ENCODE measurements at regions not wholly inside any gene's neighbourhood (a gene's known extent, or its start where the extent isn't known, plus 50 kb on each side); places are given as distances from the start of the nearest gene placed in this dataset.

DNA sequence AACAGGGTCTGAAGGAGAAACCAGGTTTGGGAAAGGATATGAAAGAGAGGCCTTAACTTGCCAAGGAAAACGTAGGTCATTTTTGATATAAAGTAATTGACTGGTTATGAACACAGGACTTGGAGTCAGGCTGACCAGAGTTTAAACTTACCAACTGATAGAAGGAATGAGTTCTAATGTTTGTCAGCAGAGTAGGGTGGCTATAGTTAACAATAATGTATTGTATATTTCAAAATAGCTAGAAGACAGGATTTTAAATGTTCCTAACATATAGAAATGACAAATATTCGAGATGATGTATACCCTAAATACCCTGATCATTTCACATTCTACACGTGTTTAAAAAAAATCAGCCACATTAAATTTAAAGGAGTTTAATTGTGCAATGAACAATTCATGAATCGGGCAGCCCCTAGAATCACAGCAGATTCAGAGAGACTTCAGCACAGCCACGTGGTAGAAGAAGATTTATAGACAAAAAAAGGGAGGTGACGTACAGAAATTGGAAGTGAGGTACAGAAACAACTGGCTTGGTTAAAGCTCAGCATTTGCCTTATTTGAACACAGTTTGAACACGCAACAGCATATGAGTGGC, 52.5 kb upstream of the PLEKHG7 start:
- no peak for DNase-seq (ENCODE audit: low read depth)

DNA sequence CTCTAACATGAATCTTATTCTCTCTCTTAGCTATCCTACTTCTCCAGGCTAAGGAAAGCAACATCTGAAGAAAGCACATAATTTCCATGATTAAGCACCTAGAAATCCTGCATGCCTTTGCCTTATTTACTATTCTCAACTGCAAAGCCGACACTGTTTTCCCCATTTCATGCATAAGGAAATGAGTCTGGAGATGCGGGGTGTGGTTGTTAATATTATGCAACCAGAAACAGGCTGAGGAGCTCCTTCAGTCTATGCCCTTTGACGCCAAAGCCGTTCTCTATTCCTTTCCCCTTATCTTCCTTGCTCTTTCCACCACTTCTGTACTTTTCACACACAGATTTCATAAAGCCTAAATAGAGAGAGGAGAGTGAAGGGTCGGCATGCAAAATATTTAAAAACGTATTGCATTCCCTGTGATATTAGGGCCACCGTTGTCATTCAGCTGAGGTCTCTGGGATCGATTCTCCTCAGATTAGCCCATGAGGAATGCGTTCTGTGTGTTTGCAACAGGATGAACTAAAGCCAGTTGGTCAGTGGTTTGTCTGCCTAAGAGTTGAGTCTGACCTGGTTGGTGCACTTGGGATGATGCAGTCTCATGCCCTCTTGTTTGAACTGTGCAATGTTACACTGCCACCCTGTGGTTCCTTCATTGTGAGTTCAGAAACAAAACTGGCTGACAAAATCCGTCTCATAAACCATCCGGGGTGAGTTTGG, 53.1 kb upstream of the PLEKHG7 start:
- DNase-seq (ENCODE audit: low read depth) = peak; percentile 88

DNA sequence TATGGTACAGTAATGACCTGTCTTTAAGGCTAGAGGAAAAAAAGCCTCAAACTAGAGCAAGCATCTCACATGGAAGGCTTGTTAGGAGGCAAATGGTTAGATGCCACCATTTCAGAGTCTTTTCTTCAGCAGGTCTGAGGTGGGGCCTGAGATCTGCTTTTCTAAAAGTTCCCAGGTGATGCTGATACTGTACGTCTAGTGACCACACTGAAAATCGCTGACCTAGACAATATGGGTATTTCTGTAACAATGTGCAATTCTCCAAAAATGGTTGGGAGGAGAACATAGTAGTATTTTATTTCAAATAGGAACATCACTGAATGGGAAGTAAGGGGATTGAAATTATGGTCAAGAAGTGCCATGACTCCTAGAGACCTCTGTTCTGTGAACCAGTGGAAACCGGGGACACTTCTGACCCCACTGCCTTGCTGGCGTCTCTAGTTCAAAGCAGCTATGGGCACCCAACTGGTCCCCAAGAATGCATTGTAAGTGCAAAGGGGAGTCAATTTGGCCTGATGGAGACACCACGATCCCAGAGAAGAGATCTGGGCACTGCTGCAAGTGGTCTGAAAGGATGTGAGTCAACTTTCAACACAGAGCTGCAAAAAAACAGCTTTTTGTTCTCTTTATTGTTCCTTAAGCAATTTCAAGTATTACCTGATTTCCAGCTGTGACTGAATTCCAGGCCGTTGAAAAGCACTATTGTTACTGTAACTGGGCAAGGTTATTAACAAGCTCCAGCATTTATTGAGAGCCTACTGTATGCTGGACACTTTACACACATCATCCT, 54.4 kb upstream of the PLEKHG7 start:
- DNase-seq (ENCODE audit: low read depth) = no peak

DNA sequence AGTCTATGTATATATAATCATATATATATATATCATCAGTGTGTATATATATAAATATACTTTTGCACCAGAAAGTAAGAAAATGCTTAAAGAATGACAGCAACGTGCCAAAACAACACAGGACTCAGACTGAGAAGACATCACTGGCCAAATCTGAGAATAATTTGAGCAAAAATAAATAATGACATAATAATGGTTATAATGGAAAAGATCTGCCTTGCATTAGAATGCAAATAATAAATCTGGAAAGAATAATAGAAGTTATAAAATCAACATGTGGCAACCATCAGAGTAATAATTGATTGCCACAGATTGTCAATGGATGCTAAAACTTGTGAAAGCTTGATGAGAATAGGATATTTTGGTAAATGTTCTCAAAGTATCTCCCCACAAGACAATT, 61.5 kb upstream of the PLEKHG7 start:
- no peak for DNase-seq (ENCODE audit: low read depth)

DNA sequence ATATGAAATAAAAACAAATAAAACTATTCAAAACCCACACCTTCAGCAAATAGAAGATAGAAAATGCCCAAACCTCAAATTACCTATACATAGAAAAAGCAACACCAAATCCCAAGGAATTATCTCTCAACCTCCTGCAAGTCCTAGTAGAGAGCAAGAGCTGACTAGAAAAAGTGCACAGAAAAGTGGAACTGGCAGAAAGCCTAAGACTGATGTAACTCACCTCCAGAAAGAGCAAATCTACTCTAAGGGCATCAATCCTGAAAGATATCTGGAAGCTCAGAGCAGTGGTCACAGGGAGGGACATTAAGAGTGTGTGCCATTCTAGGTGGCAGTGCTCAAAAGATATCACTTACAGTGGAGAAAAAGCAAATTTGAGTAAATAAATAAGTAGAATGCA, 62.1 kb upstream of the PLEKHG7 start:
- DNase-seq (ENCODE audit: low read depth) = no peak

DNA sequence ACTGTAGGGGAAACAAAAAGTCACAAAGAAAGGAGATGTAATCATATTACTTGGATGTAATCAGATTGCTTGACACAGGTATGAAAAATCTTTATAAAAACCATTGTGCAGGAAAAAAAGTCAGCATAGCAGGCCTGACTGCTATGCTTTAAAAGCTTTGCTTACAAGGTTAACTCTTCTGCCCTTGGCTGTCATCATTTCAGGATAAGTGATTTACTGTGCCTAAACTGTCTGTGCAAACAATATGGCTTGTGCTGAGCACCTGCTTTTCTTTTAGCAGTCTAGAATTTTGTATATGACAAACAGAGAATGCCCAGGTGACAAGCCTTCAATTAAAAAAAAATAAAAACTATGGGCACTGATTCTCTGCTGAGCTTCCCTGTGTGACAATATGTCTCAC, 63.8 kb upstream of the PLEKHG7 start:
- DNase-seq (ENCODE audit: low read depth) = no peak

DNA sequence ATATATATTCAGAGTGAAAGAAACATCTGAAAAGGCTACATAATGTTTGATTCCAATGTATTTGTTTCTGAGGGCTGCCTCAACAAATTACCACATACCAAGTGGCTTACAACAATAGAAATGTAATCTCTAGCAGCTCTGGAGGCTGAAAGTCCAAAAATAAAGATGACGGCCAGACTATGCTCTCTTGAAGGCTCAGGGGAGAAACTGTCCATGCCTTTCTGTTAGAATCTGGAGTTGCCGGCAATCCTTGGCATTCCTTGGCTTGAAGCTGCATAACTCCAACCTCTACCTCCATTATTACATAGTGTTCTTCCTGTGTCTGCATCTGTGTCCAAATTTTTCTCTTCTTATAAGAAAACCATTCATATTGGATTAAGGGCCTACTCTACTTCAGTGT, 68.1 kb upstream of the PLEKHG7 start:
- no peak for DNase-seq (ENCODE audit: low read depth)

DNA sequence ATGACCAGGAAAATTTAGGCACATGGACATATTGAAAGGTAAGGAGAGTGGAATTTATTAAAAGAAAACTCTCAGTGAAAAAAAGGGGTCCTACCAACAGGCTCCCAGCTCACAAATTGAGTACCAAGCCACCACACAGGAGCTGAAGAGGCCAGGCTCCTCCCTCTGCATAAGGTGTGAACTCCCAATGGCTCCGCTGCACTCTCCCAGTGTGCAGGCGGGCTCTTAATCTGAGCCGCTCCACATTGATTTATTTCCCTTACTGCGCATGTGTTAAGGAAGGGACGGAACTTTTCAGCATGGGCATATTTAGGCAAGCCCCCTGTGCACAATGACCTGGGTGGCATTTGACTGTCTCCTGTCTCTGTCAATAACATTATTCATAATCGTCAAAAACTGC, 68.6 kb upstream of the PLEKHG7 start:
- DNase-seq (ENCODE audit: low read depth) = no peak

DNA sequence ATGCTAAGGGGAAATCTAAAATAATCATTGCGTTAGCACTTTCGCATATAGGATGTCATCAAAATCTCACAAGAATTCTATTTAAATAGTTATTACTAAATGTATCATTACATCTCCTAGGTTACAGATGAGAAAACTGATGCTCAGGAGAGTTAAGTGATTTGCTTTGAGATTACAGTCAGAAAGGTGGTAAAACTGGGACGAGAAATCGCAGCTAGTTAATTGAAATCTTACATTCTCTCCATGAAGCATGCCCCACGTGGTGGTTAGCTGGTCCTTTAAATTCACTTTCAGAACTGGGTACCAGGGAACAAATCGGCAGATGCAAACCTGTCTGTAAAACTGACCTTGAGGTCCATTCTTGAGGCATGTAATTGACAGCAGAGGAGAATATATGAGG, 71.8 kb upstream of the PLEKHG7 start:
- no peak for DNase-seq (ENCODE audit: low read depth)

DNA sequence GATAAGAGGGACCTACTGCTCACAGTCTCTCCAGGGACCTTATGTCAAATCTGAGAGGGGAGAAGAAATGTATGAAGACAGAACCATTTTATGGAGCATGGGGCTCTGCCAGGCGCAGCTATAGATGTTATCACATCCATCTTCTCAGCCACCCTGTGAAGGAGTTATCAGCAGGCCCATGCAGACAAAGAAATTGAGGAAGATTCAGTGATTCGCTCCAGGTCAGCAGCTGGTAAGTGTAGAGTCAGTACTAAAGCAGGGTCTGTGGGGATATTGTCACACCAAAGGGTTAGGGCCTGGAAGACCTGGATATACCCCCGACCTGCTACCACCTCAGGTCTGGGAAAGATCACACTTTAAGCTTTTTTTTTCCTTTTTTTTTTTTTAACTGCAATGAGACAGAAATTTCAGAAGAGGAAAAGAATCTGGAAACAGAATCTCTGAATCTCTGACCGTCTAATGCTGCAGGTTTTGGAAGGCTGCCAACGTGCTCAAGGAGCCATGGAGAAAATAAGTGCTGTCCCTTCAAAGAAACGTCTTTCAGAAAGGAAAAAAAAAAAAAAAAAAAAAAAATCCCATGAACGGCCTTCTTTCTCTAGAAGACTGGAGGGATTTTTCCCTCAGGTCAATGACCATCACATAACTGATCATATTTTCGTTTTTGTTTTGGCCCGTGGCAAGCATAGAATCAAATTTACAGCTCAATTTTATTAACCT, 73.3 kb upstream of the PLEKHG7 start:
- DNase-seq (ENCODE audit: low read depth) = no peak

DNA sequence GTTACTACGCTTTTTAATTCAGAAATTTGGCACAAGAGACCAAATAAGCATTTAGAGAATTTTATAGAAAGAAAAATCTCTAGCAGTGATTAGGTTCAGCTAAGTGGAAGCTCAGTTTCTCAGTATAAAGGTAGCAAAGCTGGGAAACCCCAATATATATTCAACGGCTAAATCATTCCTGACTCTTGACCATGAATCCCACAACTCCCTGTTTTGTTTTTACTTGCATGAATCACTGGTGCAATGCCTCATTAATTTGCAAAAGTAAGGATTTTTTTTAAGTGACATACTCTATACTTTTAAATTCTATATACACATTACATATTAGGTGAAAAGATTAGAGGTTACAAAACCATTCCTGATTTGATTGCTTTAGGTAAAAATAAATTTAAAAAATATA, 74.3 kb upstream of the PLEKHG7 start:
- DNase-seq (ENCODE audit: low read depth) = no peak

DNA sequence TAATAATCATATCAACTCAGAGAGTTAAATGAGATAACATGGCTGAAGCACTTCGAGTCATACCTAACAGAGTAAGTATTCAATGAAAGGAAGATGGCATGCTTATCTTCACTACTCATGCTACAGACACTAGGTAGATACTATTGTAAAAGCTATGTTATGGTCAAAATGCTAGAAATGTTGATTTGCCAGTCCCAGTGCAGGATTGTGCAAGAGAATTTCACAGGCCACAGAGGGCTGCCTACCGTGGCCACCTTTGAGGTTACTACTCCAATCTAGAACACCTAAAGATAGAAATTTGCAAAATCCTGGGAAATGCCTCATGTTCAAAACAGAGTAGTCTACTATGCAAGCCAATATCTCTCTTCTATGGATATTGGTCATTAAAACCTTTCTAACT, 75.3 kb upstream of the PLEKHG7 start:
- no peak for DNase-seq (ENCODE audit: low read depth)

DNA sequence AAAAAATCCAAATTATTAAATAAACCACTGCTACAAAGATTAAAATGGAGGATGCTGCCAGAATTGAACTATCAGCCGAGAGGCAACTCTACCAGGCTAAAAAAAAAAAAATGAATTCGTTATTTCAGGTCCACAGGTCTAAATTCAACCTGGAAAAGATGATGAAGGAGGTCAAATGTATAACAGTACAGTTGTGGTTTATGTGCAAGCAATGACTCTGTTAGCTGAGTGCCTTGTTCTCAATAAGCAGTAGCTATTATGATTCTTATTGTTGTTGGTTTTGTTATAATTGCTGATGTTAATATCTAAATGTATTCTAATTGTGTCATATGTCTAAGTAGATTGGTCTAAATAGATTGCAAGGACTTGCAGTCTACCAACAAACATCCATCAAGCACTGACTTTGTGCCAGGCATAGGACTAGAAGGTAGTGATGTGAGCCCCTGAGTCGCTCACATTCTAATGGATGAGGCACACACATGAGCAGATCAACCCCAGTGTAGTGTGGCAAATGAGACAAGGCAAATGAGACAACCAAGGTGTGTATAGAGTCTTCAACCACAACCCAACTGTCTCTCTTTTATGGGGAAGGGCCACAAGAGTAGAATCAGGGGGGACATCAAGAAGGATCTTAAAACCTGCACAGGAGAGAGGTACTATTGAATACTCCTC, 77.0 kb upstream of the PLEKHG7 start:
- no peak for DNase-seq (ENCODE audit: low read depth)

DNA sequence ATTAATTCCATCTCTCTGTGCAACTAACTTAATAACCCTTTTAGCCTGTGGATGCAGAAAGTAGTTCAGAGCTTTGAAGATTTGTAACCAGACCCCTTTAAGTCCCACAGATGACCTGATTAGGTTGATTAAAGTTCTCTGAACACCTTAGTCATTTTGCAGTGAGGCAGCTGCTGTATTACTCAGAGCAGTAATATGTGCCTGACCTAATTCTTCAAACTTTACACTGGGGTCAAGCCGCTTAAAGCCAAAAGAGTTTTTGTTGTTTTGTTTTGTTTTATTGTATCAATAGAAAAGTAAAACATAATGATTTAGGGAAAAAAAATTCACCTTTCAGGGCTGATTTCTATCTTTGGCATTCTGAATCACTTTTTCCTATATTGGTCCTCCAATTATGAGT, 78.6 kb upstream of the PLEKHG7 start:
- DNase-seq (ENCODE audit: low read depth) = no peak

DNA sequence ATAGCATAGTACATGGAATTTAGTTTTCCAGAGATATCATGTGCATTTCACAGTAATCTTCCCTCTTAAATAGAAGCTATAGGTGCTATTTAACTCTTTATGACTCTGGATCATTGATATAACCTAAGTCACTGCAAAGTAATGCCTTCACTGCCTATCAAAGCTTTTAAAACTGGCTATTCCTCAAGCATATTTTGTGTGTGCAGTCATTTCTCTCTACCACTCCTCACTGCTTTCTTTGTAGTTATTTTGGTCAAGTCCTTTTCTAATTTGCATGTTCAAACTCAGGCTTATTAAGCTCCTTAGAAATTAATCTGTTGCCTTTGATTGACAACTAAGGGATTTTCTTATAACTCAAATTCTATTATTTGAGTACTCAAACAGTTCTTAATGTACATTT, 79.4 kb upstream of the PLEKHG7 start:
- no peak for DNase-seq (ENCODE audit: low read depth)

DNA sequence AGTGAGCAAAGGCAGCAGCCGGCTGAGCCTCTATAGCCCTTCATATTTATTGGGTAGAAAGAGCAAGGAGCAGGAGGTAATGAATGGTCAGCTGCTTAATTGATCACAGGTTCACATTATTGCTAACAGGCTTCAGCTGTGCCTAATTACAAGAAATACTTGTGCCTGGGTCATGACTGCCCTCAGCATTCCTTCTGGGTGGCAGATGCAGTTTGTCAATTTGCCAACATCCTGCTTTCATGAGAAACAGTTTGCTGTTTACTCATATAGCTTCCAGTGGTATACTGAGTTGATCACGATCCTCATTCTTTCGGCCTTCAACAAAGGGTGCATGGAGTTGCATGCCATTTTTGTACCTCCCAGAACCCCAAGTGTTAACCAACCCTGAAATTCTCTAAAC, 81.0 kb upstream of the PLEKHG7 start:
- no peak for DNase-seq (ENCODE audit: low read depth)

DNA sequence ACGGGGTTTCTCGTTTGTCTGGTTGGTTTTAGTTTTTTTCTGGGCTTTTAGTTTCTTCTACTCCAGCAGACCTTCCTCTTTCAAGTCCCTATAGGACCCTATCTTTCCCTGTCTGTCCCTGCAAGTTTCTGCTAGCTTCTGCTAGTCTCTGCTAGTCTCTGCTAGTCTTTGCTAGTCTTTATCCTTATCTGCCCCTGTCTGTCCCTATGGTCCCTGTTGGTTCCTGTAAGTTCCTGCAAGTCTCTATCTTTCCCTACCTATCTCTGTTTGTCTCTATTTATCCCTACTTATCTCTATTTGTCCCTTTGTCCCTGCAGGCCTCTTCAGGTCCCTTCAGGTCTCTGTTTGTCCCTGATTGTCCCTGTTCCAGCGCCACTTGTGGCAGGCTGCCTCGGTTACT, 81.5 kb upstream of the PLEKHG7 start:
- no peak for DNase-seq (ENCODE audit: low read depth)

DNA sequence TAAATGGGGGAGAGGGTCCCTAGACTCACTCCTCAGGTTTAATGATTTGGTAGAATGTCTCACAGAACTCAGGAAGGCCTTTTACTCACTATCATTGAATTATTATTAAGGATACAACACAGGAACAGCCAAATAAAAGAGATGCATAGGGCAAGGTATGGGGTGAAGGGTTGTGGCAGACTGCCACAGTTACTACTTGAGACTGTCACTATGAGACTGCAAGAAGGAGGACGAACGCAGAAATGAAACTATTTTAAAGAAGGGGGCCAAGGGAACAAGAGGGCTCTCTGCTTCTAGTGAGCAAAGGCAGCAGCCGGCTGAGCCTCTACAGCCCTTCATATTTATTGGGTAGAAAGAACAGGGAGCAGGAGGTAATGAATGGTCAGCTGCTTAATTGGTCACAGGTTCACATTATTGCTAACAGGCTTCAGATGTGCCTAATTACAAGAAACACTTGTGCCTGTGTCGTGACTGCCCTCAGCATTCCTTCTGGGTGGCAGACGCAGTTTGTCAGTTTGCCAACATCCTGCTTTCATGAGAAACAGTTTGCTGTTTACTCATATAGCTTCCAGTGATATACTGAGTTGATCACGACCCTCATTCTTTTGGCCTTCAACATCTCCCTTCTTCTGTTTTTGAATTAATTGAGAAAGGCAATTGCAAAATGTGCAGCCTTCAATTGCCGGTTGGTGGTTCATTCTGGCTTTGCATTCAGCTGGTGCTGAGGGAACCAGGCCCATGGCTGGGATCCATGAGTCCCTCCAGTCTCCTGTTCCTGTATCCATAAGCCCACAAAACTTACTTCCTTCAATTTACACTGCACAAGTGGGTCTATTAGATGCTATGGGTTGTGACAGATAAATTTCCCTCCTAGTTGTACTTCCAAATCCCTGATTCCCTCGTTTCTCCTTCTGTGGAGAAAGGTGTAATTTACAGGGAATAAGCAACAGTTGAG, 82.8 kb upstream of the PLEKHG7 start:
- DNase-seq (ENCODE audit: low read depth) = no peak

DNA sequence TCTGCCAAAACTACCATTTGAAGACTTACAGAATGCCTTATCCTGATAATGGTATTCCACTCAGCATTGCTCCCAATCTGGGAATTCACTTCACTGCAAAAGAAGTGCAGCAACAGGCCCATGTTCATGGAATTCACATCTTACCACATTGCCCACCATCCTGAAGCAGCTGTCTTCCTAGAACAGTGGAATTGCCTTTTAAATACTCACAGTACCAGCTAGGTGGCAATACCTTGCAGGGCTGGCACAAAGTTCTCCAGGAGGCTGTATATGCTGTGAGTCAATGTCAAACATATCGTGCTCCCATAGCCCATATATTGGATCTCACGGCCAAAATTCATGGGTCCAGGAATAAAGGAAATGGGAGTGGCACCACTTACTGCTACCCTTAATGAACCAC, 83.8 kb upstream of the PLEKHG7 start:
- DNase-seq (ENCODE audit: low read depth) = no peak

DNA sequence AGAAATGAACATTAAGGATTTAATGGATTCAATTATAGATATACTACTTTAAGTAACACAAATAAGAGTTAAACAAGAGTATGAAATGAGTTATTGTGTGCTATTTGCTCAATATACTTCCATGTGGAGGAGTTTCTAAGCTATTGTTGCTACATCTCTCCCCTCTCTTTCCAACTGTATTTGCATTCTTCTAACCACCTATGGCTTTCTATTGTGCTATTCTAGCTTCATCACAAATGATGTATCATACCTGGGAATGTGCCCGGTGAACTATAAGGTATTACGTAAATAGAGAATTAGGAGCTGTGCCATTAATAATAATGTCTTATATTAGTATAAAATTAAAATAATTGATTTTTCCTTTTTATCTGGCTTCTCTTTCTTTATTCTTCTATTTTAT, 87.1 kb upstream of the PLEKHG7 start:
- no peak for DNase-seq (ENCODE audit: low read depth)

DNA sequence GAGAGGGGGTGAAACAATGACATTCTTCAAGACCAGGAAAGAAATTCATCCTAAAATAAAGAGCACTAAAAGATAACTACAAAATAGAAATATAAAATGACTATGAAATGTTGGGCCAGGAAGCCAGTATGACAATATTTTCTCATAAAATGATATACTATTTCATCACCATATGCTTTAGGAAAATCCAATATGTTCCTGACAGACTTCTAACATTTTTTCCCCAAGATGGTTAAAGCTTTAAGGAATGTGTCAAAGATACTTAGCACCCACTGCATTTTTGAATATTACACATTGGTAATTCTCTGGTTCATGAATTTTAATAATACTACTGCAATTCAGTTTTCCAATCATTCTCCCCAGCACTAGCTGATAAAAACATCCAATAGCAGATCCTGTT, 87.7 kb upstream of the PLEKHG7 start:
- no peak for DNase-seq (ENCODE audit: low read depth)
